ENCODE measurements at regions not wholly inside any gene's neighbourhood (a gene's known extent, or its start where the extent isn't known, plus 50 kb on each side); places are given as distances from the start of the nearest gene placed in this dataset.

DNA sequence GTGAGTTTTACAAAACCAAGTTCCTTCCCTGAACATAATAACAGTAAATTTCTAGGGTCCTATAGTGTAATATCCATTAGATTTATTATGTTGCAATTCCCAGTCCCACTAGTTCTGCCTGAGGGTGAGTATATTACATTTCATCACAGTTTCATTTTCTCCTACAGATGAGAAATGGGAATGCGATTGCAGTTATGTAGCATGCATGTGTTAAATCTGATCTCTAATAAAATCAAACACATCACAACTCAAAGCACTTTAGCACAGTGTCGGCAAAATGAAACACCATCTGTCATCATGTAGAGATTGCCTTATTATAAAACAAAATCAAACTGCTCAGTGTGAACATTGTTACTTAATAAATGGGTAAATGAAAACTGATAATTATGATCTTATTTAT is 180.5 kb upstream of the TOX3 start (continued):
- TF ChIP-seq, protein P1, sequence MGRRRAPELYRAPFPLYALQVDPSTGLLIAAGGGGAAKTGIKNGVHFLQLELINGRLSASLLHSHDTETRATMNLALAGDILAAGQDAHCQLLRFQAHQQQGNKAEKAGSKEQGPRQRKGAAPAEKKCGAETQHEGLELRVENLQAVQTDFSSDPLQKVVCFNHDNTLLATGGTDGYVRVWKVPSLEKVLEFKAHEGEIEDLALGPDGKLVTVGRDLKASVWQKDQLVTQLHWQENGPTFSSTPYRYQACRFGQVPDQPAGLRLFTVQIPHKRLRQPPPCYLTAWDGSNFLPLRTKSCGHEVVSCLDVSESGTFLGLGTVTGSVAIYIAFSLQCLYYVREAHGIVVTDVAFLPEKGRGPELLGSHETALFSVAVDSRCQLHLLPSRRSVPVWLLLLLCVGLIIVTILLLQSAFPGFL (CRISPR knock-in tag; IDR thresholded peaks at IDR 0.05; ENCODE audit: borderline replicate concordance) = no peak

DNA sequence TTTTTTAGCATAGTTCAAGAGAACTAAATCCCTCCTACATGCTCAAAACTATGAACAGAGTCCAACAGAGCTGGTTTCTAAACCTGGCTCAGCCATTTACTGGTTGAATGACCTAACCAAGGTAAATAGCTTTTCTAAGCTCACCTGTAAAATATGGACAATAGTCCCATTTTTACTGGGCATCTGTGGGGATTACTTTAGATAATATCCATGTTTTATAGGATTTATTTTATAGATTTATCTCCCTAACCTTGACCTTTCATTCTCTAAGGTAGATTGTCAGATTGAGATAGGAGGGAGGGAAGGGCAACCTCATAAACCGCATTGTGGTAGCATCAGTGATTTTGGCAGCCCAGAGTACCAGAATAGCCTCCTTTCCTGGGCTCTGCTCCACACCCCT is 178.5 kb upstream of the TOX3 start:
- peaks cover 4% of the 10 kb centered on the region; the same call in 1 of the 2 replicates for H3K27me3 Mint-ChIP-seq (ENCODE audit: low read depth)
- CTCF ChIA-PET = interaction anchor here (1.0 kb wide), 1 partner anchor 111 kb away, joined by 4 read pairs; no protein-coding TSS in a partner anchor
- peaks cover 25% of the 10 kb centered on the region for H3K36me3 Mint-ChIP-seq
- H3K4me3 Mint-ChIP-seq = no peak overlapping the region
- peaks cover 24% of the 10 kb centered on the region for H3K9me3 Mint-ChIP-seq
- H3K27ac Mint-ChIP-seq = no peak overlapping the region
- POLR2A ChIA-PET = no interaction called here
- ATAC-seq (no peak), DNase-seq (ENCODE audit: low spot score) (no peak)
- peaks cover 7% of the 10 kb centered on the region for H3K4me1 Mint-ChIP-seq
- TF ChIP-seq GABPB1 (CRISPR knock-in tag; IDR thresholded peaks at IDR 0.05) (no peak), EMX1 (CRISPR knock-in tag; IDR thresholded peaks at IDR 0.05) (no peak), NFATC4 (CRISPR knock-in tag; IDR thresholded peaks at IDR 0.05) (no peak), SP1 (CRISPR knock-in tag; conservative IDR thresholded peaks at IDR 0.05) (no peak), ESRRA (CRISPR knock-in tag; IDR thresholded peaks at IDR 0.05; ENCODE audit: borderline replicate concordance) (no peak), CBFB (CRISPR knock-in tag; IDR thresholded peaks at IDR 0.05; ENCODE audit: low read depth) (no peak)
- TF ChIP-seq, protein P2, sequence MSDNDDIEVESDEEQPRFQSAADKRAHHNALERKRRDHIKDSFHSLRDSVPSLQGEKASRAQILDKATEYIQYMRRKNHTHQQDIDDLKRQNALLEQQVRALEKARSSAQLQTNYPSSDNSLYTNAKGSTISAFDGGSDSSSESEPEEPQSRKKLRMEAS (CRISPR knock-in tag; IDR thresholded peaks at IDR 0.05) = no peak
- TF ChIP-seq, protein P1 (CRISPR knock-in tag; IDR thresholded peaks at IDR 0.05; ENCODE audit: borderline replicate concordance) = no peak
- TF ChIP-seq, protein P3, sequence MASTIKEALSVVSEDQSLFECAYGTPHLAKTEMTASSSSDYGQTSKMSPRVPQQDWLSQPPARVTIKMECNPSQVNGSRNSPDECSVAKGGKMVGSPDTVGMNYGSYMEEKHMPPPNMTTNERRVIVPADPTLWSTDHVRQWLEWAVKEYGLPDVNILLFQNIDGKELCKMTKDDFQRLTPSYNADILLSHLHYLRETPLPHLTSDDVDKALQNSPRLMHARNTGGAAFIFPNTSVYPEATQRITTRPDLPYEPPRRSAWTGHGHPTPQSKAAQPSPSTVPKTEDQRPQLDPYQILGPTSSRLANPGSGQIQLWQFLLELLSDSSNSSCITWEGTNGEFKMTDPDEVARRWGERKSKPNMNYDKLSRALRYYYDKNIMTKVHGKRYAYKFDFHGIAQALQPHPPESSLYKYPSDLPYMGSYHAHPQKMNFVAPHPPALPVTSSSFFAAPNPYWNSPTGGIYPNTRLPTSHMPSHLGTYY (CRISPR knock-in tag; IDR thresholded peaks at IDR 0.05) = no peak
- TF ChIP-seq, protein P4, sequence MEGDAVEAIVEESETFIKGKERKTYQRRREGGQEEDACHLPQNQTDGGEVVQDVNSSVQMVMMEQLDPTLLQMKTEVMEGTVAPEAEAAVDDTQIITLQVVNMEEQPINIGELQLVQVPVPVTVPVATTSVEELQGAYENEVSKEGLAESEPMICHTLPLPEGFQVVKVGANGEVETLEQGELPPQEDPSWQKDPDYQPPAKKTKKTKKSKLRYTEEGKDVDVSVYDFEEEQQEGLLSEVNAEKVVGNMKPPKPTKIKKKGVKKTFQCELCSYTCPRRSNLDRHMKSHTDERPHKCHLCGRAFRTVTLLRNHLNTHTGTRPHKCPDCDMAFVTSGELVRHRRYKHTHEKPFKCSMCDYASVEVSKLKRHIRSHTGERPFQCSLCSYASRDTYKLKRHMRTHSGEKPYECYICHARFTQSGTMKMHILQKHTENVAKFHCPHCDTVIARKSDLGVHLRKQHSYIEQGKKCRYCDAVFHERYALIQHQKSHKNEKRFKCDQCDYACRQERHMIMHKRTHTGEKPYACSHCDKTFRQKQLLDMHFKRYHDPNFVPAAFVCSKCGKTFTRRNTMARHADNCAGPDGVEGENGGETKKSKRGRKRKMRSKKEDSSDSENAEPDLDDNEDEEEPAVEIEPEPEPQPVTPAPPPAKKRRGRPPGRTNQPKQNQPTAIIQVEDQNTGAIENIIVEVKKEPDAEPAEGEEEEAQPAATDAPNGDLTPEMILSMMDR (IDR thresholded peaks at IDR 0.05) = no peak
- TF ChIP-seq, protein P5, sequence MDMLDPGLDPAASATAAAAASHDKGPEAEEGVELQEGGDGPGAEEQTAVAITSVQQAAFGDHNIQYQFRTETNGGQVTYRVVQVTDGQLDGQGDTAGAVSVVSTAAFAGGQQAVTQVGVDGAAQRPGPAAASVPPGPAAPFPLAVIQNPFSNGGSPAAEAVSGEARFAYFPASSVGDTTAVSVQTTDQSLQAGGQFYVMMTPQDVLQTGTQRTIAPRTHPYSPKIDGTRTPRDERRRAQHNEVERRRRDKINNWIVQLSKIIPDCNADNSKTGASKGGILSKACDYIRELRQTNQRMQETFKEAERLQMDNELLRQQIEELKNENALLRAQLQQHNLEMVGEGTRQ (CRISPR knock-in tag; IDR thresholded peaks at IDR 0.05) = no peak
- TF ChIP-seq, protein P6, sequence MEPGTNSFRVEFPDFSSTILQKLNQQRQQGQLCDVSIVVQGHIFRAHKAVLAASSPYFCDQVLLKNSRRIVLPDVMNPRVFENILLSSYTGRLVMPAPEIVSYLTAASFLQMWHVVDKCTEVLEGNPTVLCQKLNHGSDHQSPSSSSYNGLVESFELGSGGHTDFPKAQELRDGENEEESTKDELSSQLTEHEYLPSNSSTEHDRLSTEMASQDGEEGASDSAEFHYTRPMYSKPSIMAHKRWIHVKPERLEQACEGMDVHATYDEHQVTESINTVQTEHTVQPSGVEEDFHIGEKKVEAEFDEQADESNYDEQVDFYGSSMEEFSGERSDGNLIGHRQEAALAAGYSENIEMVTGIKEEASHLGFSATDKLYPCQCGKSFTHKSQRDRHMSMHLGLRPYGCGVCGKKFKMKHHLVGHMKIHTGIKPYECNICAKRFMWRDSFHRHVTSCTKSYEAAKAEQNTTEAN (CRISPR knock-in tag; IDR thresholded peaks at IDR 0.05) = no peak
- TF ChIP-seq, protein P7, sequence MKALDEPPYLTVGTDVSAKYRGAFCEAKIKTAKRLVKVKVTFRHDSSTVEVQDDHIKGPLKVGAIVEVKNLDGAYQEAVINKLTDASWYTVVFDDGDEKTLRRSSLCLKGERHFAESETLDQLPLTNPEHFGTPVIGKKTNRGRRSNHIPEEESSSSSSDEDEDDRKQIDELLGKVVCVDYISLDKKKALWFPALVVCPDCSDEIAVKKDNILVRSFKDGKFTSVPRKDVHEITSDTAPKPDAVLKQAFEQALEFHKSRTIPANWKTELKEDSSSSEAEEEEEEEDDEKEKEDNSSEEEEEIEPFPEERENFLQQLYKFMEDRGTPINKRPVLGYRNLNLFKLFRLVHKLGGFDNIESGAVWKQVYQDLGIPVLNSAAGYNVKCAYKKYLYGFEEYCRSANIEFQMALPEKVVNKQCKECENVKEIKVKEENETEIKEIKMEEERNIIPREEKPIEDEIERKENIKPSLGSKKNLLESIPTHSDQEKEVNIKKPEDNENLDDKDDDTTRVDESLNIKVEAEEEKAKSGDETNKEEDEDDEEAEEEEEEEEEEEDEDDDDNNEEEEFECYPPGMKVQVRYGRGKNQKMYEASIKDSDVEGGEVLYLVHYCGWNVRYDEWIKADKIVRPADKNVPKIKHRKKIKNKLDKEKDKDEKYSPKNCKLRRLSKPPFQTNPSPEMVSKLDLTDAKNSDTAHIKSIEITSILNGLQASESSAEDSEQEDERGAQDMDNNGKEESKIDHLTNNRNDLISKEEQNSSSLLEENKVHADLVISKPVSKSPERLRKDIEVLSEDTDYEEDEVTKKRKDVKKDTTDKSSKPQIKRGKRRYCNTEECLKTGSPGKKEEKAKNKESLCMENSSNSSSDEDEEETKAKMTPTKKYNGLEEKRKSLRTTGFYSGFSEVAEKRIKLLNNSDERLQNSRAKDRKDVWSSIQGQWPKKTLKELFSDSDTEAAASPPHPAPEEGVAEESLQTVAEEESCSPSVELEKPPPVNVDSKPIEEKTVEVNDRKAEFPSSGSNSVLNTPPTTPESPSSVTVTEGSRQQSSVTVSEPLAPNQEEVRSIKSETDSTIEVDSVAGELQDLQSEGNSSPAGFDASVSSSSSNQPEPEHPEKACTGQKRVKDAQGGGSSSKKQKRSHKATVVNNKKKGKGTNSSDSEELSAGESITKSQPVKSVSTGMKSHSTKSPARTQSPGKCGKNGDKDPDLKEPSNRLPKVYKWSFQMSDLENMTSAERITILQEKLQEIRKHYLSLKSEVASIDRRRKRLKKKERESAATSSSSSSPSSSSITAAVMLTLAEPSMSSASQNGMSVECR (CRISPR knock-in tag; IDR thresholded peaks at IDR 0.05; ENCODE audit: borderline replicate concordance) = no peak
- TF ChIP-seq, protein P8, sequence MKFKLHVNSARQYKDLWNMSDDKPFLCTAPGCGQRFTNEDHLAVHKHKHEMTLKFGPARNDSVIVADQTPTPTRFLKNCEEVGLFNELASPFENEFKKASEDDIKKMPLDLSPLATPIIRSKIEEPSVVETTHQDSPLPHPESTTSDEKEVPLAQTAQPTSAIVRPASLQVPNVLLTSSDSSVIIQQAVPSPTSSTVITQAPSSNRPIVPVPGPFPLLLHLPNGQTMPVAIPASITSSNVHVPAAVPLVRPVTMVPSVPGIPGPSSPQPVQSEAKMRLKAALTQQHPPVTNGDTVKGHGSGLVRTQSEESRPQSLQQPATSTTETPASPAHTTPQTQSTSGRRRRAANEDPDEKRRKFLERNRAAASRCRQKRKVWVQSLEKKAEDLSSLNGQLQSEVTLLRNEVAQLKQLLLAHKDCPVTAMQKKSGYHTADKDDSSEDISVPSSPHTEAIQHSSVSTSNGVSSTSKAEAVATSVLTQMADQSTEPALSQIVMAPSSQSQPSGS (CRISPR knock-in tag; IDR thresholded peaks at IDR 0.05; ENCODE audit: borderline replicate concordance, low read depth) = no peak
- TF ChIP-seq, protein P9, sequence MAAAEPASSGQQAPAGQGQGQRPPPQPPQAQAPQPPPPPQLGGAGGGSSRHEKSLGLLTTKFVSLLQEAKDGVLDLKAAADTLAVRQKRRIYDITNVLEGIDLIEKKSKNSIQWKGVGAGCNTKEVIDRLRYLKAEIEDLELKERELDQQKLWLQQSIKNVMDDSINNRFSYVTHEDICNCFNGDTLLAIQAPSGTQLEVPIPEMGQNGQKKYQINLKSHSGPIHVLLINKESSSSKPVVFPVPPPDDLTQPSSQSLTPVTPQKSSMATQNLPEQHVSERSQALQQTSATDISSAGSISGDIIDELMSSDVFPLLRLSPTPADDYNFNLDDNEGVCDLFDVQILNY (CRISPR knock-in tag; IDR thresholded peaks at IDR 0.05) = no peak

Measured in WTC11 (cell line).